PC-3 (cell line): ENCODE measurements at regions not wholly inside any gene's neighbourhood (a gene's known extent, or its start where the extent isn't known, plus 50 kb on each side); places are given as distances from the start of the nearest gene placed in this dataset.

Experiments used
- ATAC-seq: fragments of 200-7000 bp; cut with Tn5 transposase; 2 replicates; pipeline ENCODE4 v1.9.1; 2020; ENCODE audit warnings: mild to moderate bottlenecking, moderate library complexity
- BruUV-seq: library from RNA; stranded (reverse); fragments of 400-500 nt; replicated peaks from 2 replicates; lab custom pipeline; 2021; lab: Mats Ljungman, UMichigan
- CTCF ChIA-PET: fragments of 300-600 bp; sonication (Branson Sonifier 250); formaldehyde crosslinking; loops from one replicate; lab custom pipeline; 2022; ENCODE audit warnings: antibody characterized with exemption; lab: Charles Lee
- POLR2A ChIA-PET: fragments of 300-600 bp; sonication (Branson Sonifier 250); formaldehyde crosslinking; loops from one replicate; lab custom pipeline; 2022; ENCODE audit warnings: antibody characterized with exemption; ENCODE audit not compliant: unreplicated experiment; lab: Charles Lee
- DNase-seq: peaks from one replicate; pipeline ENCODE4 v3.0.0-alpha.2; 2015
- H2AFZ ChIP-seq: fragments of 300-600 bp; sonication (generic); 2 replicates; pipeline ENCODE4 v1.6.0; 2016; ENCODE audit warnings: antibody characterized with exemption, low read length
- H3F3A ChIP-seq: fragments of 300-600 bp; sonication (generic); one replicate; pipeline ENCODE4 v1.6.0; 2017; ENCODE audit warnings: antibody characterized with exemption, low read length, control low read depth, mild to moderate bottlenecking; ENCODE audit not compliant: unreplicated experiment
- H3K27ac ChIP-seq: fragments of 300-600 bp; sonication (generic); 2 replicates; pipeline ENCODE4 v1.5.1; 2016; ENCODE audit warnings: mild to moderate bottlenecking, low read length
- H3K27me3 ChIP-seq: fragments of 300-600 bp; sonication (generic); 2 replicates; pipeline ENCODE4 v1.6.1; 2016; ENCODE audit warnings: low read length, mixed read lengths
- H3K36me3 ChIP-seq: fragments of 300-600 bp; sonication (generic); 2 replicates; pipeline ENCODE4 v1.6.1; 2016; ENCODE audit warnings: low read depth, mixed run types, low read length, mixed read lengths
- H3K4me1 ChIP-seq: fragments of 300-600 bp; sonication (generic); 2 replicates; pipeline ENCODE4 v1.5.1; 2016; ENCODE audit warnings: low read length; ENCODE audit not compliant: insufficient read depth
- H3K4me2 ChIP-seq: fragments of 300-600 bp; sonication (generic); 2 replicates; pipeline ENCODE4 v1.6.0; 2016; ENCODE audit warnings: low read length
- H3K4me3 ChIP-seq: fragments of 300-600 bp; sonication (generic); 2 replicates; pipeline ENCODE4 v1.5.1; 2016; ENCODE audit warnings: mild to moderate bottlenecking, low read length, mixed read lengths
- H3K79me2 ChIP-seq: fragments of 300-600 bp; sonication (generic); 2 replicates; pipeline ENCODE4 v1.6.1; 2017; ENCODE audit warnings: low read length, mixed read lengths
- H3K9ac ChIP-seq: fragments of 300-600 bp; sonication (generic); 2 replicates; pipeline ENCODE4 v1.6.0; 2016; ENCODE audit warnings: mild to moderate bottlenecking, low read length
- H3K9me2 ChIP-seq: fragments of 300-600 bp; sonication (generic); replicated peaks from 2 replicates; pipeline ENCODE4 v1.6.1; 2016; ENCODE audit warnings: mixed run types, low read length, mixed read lengths
- H3K9me3 ChIP-seq: fragments of 300-600 bp; sonication (generic); 2 replicates; pipeline ENCODE4 v1.6.1; 2016; ENCODE audit warnings: low read length, mixed read lengths
- H4K20me1 ChIP-seq: fragments of 300-600 bp; sonication (generic); 2 replicates; pipeline ENCODE4 v1.6.1; 2016; ENCODE audit warnings: low read length, mixed read lengths
- EZH2 ChIP-seq: fragments of 300-600 bp; sonication (generic); IDR thresholded peaks from one replicate; pipeline ENCODE4 v1.6.1; 2017; ENCODE audit warnings: antibody characterized with exemption, mild to moderate bottlenecking, low read length; ENCODE audit not compliant: unreplicated experiment
- EZH2phosphoT487 ChIP-seq: fragments of 300-600 bp; sonication (generic); IDR thresholded peaks from 2 replicates; pipeline ENCODE4 v1.6.1; 2018; ENCODE audit warnings: mild to moderate bottlenecking, antibody characterized with exemption, low read length, borderline replicate concordance
- intact Hi-C: fragments of 100-400 bp; cut with micrococcal nuclease; formaldehyde crosslinking; loops from 2 replicates; pipeline ENCODE4 v1.9.0; 2023
- TF ChIP-seq, protein P1 (sequence below): fragments of 300-600 bp; sonication (generic); conservative IDR thresholded peaks from 2 replicates; pipeline ENCODE4 v1.5.1; 2017; ENCODE audit warnings: antibody characterized with exemption, low read depth, mild to moderate bottlenecking, low read length

DNA sequence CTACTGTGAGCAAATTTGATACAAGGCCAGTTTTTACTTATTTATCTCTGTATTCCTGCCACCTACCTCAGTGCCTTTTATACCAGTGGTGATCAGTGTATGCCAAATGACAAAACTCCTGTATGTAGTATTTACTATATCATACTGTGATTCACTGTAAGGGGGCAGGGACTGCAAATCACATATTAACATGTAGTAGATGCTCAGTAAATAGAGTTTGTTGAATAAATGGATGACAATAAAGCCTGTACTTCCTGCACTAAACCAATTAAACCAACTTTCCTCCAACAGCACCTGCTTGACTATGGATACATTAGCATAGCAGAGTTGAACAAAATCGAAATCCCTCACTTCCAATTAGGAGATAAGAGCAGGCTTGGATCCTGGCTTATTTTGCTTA lies 73.3 kb upstream of the C1orf87 start:
- intact Hi-C loops, result no loop called here
- H3K27me3 ChIP-seq, result peaks cover 52% of the 10 kb centered on the region
- TF ChIP-seq, protein P1, sequence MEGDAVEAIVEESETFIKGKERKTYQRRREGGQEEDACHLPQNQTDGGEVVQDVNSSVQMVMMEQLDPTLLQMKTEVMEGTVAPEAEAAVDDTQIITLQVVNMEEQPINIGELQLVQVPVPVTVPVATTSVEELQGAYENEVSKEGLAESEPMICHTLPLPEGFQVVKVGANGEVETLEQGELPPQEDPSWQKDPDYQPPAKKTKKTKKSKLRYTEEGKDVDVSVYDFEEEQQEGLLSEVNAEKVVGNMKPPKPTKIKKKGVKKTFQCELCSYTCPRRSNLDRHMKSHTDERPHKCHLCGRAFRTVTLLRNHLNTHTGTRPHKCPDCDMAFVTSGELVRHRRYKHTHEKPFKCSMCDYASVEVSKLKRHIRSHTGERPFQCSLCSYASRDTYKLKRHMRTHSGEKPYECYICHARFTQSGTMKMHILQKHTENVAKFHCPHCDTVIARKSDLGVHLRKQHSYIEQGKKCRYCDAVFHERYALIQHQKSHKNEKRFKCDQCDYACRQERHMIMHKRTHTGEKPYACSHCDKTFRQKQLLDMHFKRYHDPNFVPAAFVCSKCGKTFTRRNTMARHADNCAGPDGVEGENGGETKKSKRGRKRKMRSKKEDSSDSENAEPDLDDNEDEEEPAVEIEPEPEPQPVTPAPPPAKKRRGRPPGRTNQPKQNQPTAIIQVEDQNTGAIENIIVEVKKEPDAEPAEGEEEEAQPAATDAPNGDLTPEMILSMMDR, result no peak
- TF ChIP-seq EZH2phosphoT487, result no peak
- TF ChIP-seq EZH2, result no peak
- no peaks in the 10 kb centered on the region for H4K20me1 ChIP-seq
- no peak for DNase-seq
- no peaks in the 10 kb centered on the region for H3K9me3 ChIP-seq
- no peak overlapping the region for H2AFZ ChIP-seq
- no peaks in the 10 kb centered on the region for H3F3A ChIP-seq
- H3K9me2 ChIP-seq, result no peaks in the 10 kb centered on the region
- BruUV-seq, result no TSS peak
- H3K27ac ChIP-seq, result no peak overlapping the region
- no peak overlapping the region for H3K9ac ChIP-seq
- ChIA-PET CTCF (no interaction called here), POLR2A (no interaction called here)
- H3K4me3 ChIP-seq, result no peak overlapping the region
- no peaks in the 10 kb centered on the region for H3K4me1 ChIP-seq
- H3K36me3 ChIP-seq, result no peaks in the 10 kb centered on the region
- H3K79me2 ChIP-seq, result no peaks in the 10 kb centered on the region
- ATAC-seq, result no peak
- no peak overlapping the region for H3K4me2 ChIP-seq

DNA sequence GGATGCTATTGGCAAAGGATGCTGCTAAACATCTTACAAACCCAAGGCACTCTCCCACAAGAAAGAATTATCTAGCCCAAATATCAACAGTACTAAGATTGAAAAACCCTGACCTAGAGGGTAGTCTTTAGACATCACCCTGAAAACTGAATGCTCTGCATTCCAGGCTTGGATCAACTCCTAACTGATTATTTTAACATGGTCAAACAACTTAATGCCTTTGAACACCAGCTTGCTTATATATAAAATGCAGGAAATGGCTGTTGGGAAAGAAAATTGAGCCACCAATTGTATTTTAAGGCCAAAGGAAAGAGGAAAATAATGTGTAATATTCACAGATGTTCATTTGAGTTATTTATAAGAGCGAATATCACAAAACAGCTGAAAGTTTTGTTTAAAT lies 72.2 kb upstream of the C1orf87 start:
- ATAC-seq, result no peak
- Histone ChIP-seq H3F3A (no peaks in the 10 kb centered on the region), H3K9ac (no peak overlapping the region), H3K27me3 (peaks cover 50% of the 10 kb centered on the region), H3K9me3 (no peaks in the 10 kb centered on the region), H3K4me2 (no peak overlapping the region), H2AFZ (no peak overlapping the region), H3K36me3 (no peaks in the 10 kb centered on the region), H3K9me2 (no peaks in the 10 kb centered on the region), H3K4me1 (no peaks in the 10 kb centered on the region), H3K4me3 (no peak overlapping the region), H3K27ac (no peak overlapping the region), H4K20me1 (no peaks in the 10 kb centered on the region), H3K79me2 (no peaks in the 10 kb centered on the region)
- no peak for DNase-seq
- BruUV-seq, result no TSS peak
- POLR2A ChIA-PET, result no interaction called here
- CTCF ChIA-PET, result no interaction called here
- intact Hi-C loops, result no loop called here
- TF ChIP-seq, protein P1, result no peak
- TF ChIP-seq EZH2phosphoT487, result no peak
- no peak for TF ChIP-seq EZH2

DNA sequence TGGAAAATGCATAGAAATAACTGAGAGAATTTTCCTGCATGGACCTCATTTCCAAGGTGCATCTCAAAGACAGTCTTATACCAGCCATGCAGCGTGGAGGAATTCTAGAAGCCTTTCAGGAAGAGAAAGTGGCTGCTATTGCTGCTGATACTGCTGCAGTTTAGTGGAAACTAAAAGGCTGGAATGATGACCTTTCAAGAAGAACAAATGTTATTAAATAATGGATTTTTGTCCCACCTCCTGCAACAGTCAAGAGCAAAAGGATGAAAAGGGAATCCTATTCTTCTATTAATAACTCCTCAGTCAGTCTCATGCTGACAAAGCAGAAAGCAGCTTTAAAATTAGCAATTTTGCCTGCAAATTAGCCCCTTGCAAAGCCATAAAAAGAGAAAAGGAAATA lies 68.2 kb upstream of the C1orf87 start:
- H3K9me2 ChIP-seq, result no peaks in the 10 kb centered on the region
- H3K9me3 ChIP-seq, result no peaks in the 10 kb centered on the region
- no peaks in the 10 kb centered on the region for H4K20me1 ChIP-seq
- H3K4me1 ChIP-seq, result no peaks in the 10 kb centered on the region
- ATAC-seq (no peak), DNase-seq (no peak)
- no peaks in the 10 kb centered on the region for H3F3A ChIP-seq
- no peaks in the 10 kb centered on the region for H3K36me3 ChIP-seq
- H3K4me3 ChIP-seq, result no peak overlapping the region
- no peak overlapping the region for H3K9ac ChIP-seq
- ChIA-PET CTCF (no interaction called here), POLR2A (no interaction called here)
- H3K79me2 ChIP-seq, result no peaks in the 10 kb centered on the region
- no peak overlapping the region for H3K27ac ChIP-seq
- intact Hi-C loops, result no loop called here
- no peak for TF ChIP-seq EZH2
- TF ChIP-seq, protein P1, result no peak
- BruUV-seq, result no TSS peak
- no peak overlapping the region for H2AFZ ChIP-seq
- H3K27me3 ChIP-seq, result peaks cover 24% of the 10 kb centered on the region; the same call in 1 of the 2 replicates
- H3K4me2 ChIP-seq, result no peak overlapping the region
